ENCODE measurements at regions not wholly inside any gene's neighbourhood (a gene's known extent, or its start where the extent isn't known, plus 50 kb on each side); places are given as distances from the start of the nearest gene placed in this dataset.

- no peak overlapping the region for H3K4me3 ChIP-seq
- WGBS (ENCODE audit: insufficient coverage, low coverage, low lambda C conversion rate, missing lambda C conversion rate), result 80% methylated on average over 8 of the region's 8 CpGs
- ATAC-seq, result no peak
- DNase-seq, result no peak
- no peaks in the 10 kb centered on the region for H3K36me3 ChIP-seq
- no peaks in the 10 kb centered on the region for H3K4me1 ChIP-seq
- no peak overlapping the region for H3K27ac ChIP-seq
- TF ChIP-seq CTCF (IDR thresholded peaks at IDR 0.05) (no peak), POLR2A (IDR thresholded peaks at IDR 0.05) (no peak)
- H3K9me3 ChIP-seq, result no peaks in the 10 kb centered on the region
- no peaks in the 10 kb centered on the region for H3K27me3 ChIP-seq
- intact Hi-C loops (cut with DNase I), result no loop called here
Measured at GRCh38 chr10:113226399-113226798, 276.4 kb downstream of the TCF7L2 start.

- H3K27ac ChIP-seq, result no peak overlapping the region
- ATAC-seq (no peak), DNase-seq (no peak)
- H3K9me3 ChIP-seq, result no peaks in the 10 kb centered on the region
- H3K4me3 ChIP-seq, result no peak overlapping the region
- H3K4me1 ChIP-seq, result no peaks in the 10 kb centered on the region
- H3K27me3 ChIP-seq, result no peaks in the 10 kb centered on the region
- H3K36me3 ChIP-seq, result no peaks in the 10 kb centered on the region
- TF ChIP-seq CTCF (IDR thresholded peaks at IDR 0.05) (no peak), POLR2A (IDR thresholded peaks at IDR 0.05) (no peak)
- intact Hi-C loops (cut with DNase I), result no loop called here
- 81% methylated on average over 8 of the region's 8 CpGs for WGBS (ENCODE audit: insufficient coverage, low coverage, low lambda C conversion rate, missing lambda C conversion rate)
Measured at GRCh38 chr10:113226831-113227445, 276.9 kb downstream of the TCF7L2 start.

- no peak for DNase-seq
- H3K9me3 ChIP-seq, result no peaks in the 10 kb centered on the region
- WGBS (ENCODE audit: insufficient coverage, low coverage, low lambda C conversion rate, missing lambda C conversion rate), result 74% methylated on average over 7 of the region's 7 CpGs
- H3K27ac ChIP-seq, result no peak overlapping the region
- ATAC-seq, result no peak
- intact Hi-C loops (cut with DNase I), result no loop called here
- H3K27me3 ChIP-seq, result no peaks in the 10 kb centered on the region
- TF ChIP-seq POLR2A (IDR thresholded peaks at IDR 0.05) (no peak), CTCF (IDR thresholded peaks at IDR 0.05) (no peak)
- no peaks in the 10 kb centered on the region for H3K36me3 ChIP-seq
- H3K4me1 ChIP-seq, result no peaks in the 10 kb centered on the region
- H3K4me3 ChIP-seq, result no peak overlapping the region
Measured at GRCh38 chr10:113228530-113228929, 278.5 kb downstream of the TCF7L2 start.

- no peak overlapping the region for H3K27ac ChIP-seq
- TF ChIP-seq CTCF (IDR thresholded peaks at IDR 0.05) (no peak), POLR2A (IDR thresholded peaks at IDR 0.05) (no peak)
- H3K4me3 ChIP-seq, result no peak overlapping the region
- ATAC-seq, result no peak
- DNase-seq, result no peak
- H3K36me3 ChIP-seq, result no peaks in the 10 kb centered on the region
- no peaks in the 10 kb centered on the region for H3K27me3 ChIP-seq
- 60% methylated on average over 4 of the region's 6 CpGs for WGBS (ENCODE audit: insufficient coverage, low coverage, low lambda C conversion rate, missing lambda C conversion rate)
- H3K4me1 ChIP-seq, result no peaks in the 10 kb centered on the region
- no peaks in the 10 kb centered on the region for H3K9me3 ChIP-seq
- intact Hi-C loops (cut with DNase I), result no loop called here
Measured at GRCh38 chr10:113230011-113230610, 280.1 kb downstream of the TCF7L2 start.

All from right lobe of liver (tissue), 6 donors.